ENCODE measurements at regions not wholly inside any gene's neighbourhood (a gene's known extent, or its start where the extent isn't known, plus 50 kb on each side); places are given as distances from the start of the nearest gene placed in this dataset.

DNA sequence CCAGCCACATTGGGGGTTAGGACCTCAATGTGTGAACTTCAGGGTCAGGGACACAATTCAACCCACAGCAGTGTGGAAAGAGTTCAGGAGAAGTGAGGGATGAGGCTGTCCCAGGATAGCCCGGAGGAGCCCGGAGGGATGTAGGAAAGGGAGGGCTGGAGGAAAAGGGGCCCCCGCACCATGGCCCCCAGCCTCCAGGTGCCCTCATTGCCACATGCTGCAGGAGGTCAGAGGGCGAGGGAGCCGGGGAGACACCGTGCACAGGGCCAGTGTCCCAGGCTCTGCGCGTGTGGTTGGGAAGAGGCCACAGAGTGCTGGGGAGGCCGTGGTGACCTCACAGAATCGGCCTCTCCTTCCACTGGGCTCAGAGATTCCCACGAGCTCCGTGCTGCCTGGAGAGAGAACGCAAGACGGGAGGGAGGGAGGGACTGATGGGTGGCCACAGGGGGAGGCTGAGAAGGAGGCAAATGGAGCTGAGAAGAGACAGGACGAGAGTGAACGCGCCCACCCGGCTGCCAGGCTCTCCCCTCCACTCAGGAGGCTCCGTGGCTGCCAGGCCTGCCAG lies 215.1 kb downstream of the DLL1 start:
- Histone ChIP-seq H4K20me1 (ENCODE audit: control insufficient read depth, insufficient read depth, low read depth, low read length) (no peaks in the 10 kb centered on the region), H3K27me3 (ENCODE audit: control insufficient read depth, low read length) (no peaks in the 10 kb centered on the region), H3K4me1 (ENCODE audit: control insufficient read depth, low read length) (no peaks in the 10 kb centered on the region), H3K4me2 (ENCODE audit: low read length) (no peak overlapping the region), H3K9me2 (replicated peaks; ENCODE audit: control insufficient read depth, low read length) (no peaks in the 10 kb centered on the region), H3K9me3 (ENCODE audit: control insufficient read depth, insufficient read depth, low read length) (no peaks in the 10 kb centered on the region), H3K79me2 (ENCODE audit: control insufficient read depth, low read length) (no peaks in the 10 kb centered on the region), H3K4me3 (ENCODE audit: low read length) (no peak overlapping the region), H3F3A (ENCODE audit: control insufficient read depth, insufficient read depth) (no peaks in the 10 kb centered on the region), H3K27ac (ENCODE audit: low read depth, low read length) (no peak overlapping the region), H3K36me3 (ENCODE audit: control insufficient read depth, low read length) (no peaks in the 10 kb centered on the region)
- TF ChIP-seq EZH2phosphoT487 (IDR thresholded peaks at IDR 0.05; ENCODE audit: borderline replicate concordance, low read length), result no peak
- TF ChIP-seq, protein P1, sequence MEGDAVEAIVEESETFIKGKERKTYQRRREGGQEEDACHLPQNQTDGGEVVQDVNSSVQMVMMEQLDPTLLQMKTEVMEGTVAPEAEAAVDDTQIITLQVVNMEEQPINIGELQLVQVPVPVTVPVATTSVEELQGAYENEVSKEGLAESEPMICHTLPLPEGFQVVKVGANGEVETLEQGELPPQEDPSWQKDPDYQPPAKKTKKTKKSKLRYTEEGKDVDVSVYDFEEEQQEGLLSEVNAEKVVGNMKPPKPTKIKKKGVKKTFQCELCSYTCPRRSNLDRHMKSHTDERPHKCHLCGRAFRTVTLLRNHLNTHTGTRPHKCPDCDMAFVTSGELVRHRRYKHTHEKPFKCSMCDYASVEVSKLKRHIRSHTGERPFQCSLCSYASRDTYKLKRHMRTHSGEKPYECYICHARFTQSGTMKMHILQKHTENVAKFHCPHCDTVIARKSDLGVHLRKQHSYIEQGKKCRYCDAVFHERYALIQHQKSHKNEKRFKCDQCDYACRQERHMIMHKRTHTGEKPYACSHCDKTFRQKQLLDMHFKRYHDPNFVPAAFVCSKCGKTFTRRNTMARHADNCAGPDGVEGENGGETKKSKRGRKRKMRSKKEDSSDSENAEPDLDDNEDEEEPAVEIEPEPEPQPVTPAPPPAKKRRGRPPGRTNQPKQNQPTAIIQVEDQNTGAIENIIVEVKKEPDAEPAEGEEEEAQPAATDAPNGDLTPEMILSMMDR (IDR thresholded peaks at IDR 0.05; ENCODE audit: low read depth, low read length, poor library complexity, severe bottlenecking), result no peak

DNA sequence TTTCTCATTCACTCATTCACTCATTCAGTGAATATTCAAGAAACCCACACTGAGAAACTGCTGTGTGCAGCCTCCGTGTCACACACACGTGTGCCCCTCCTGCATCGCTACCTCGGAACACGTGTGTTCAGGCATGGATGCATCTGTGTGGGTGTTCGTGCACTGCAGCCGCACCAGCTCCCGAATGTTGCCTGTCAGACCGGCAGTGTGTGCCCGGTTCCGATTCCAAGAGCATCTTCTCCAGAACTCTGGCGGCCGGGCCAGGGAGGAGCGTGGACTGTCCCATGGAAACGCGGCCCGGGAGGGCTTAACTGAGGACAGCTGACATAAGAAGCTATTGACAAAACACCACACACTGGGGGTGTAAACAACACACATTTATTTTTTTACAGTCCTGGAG lies 216.0 kb downstream of the DLL1 start:
- no peaks in the 10 kb centered on the region for H3F3A ChIP-seq (ENCODE audit: control insufficient read depth, insufficient read depth)
- no peaks in the 10 kb centered on the region for H3K36me3 ChIP-seq (ENCODE audit: control insufficient read depth, low read length)
- H3K27me3 ChIP-seq (ENCODE audit: control insufficient read depth, low read length), result no peaks in the 10 kb centered on the region
- H3K9me2 ChIP-seq (replicated peaks; ENCODE audit: control insufficient read depth, low read length), result no peaks in the 10 kb centered on the region
- no peaks in the 10 kb centered on the region for H3K4me1 ChIP-seq (ENCODE audit: control insufficient read depth, low read length)
- no peaks in the 10 kb centered on the region for H3K79me2 ChIP-seq (ENCODE audit: control insufficient read depth, low read length)
- no peaks in the 10 kb centered on the region for H4K20me1 ChIP-seq (ENCODE audit: control insufficient read depth, insufficient read depth, low read depth, low read length)
- H3K27ac ChIP-seq (ENCODE audit: low read depth, low read length), result no peak overlapping the region
- H3K4me3 ChIP-seq (ENCODE audit: low read length), result no peak overlapping the region
- H3K4me2 ChIP-seq (ENCODE audit: low read length), result no peak overlapping the region
- no peak for TF ChIP-seq EZH2phosphoT487 (IDR thresholded peaks at IDR 0.05; ENCODE audit: borderline replicate concordance, low read length)
- TF ChIP-seq, protein P1 (IDR thresholded peaks at IDR 0.05; ENCODE audit: low read depth, low read length, poor library complexity, severe bottlenecking), result no peak
- no peaks in the 10 kb centered on the region for H3K9me3 ChIP-seq (ENCODE audit: control insufficient read depth, insufficient read depth, low read length)

DNA sequence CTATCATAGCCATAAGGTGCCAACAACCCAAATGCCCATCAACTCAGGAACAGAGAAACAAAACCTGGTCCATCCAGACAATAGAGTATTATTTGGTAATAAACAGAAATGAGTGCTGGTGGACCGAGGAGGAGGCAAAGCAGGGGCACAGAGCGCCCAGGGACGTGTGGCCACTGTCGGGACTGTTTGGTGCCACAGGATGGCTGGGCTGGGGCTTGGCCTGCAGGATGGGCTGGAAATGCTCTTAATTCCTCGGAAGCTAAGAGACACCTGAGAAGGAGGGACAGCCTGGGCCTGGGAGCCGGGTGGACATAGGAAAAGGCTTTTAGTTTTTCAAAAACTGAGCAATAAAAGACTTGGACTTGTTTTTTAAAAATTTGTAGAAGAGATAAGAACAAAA lies 216.4 kb downstream of the DLL1 start:
- Histone ChIP-seq H3K36me3 (ENCODE audit: control insufficient read depth, low read length) (no peaks in the 10 kb centered on the region), H4K20me1 (ENCODE audit: control insufficient read depth, insufficient read depth, low read depth, low read length) (no peaks in the 10 kb centered on the region), H3K9me3 (ENCODE audit: control insufficient read depth, insufficient read depth, low read length) (peaks cover 4% of the 10 kb centered on the region; the same call in 1 of the 2 replicates), H3K4me3 (ENCODE audit: low read length) (no peak overlapping the region), H3K4me1 (ENCODE audit: control insufficient read depth, low read length) (peaks cover 3% of the 10 kb centered on the region; the same call in 1 of the 2 replicates), H3K27ac (ENCODE audit: low read depth, low read length) (no peak overlapping the region), H3K79me2 (ENCODE audit: control insufficient read depth, low read length) (no peaks in the 10 kb centered on the region), H3F3A (ENCODE audit: control insufficient read depth, insufficient read depth) (no peaks in the 10 kb centered on the region), H3K9me2 (replicated peaks; ENCODE audit: control insufficient read depth, low read length) (no peaks in the 10 kb centered on the region), H3K27me3 (ENCODE audit: control insufficient read depth, low read length) (no peaks in the 10 kb centered on the region), H3K4me2 (ENCODE audit: low read length) (no peak overlapping the region)
- TF ChIP-seq, protein P1 (IDR thresholded peaks at IDR 0.05; ENCODE audit: low read depth, low read length, poor library complexity, severe bottlenecking), result no peak
- TF ChIP-seq EZH2phosphoT487 (IDR thresholded peaks at IDR 0.05; ENCODE audit: borderline replicate concordance, low read length), result no peak
